NCI-H2171 (cell line): ENCODE measurements at regions not wholly inside any gene's neighbourhood (a gene's known extent, or its start where the extent isn't known, plus 50 kb on each side); places are given as distances from the start of the nearest gene placed in this dataset.
"Not testable (repeated sequence)": the region's sequence is repeated elsewhere in the genome, so short reads cannot be mapped to it uniquely, and the experiment has no call there.

ENCODE experiments used
- DNase-seq: peaks from one replicate; lab custom pipeline; 2025; lab: John Stamatoyannopoulos, UW

DNA sequence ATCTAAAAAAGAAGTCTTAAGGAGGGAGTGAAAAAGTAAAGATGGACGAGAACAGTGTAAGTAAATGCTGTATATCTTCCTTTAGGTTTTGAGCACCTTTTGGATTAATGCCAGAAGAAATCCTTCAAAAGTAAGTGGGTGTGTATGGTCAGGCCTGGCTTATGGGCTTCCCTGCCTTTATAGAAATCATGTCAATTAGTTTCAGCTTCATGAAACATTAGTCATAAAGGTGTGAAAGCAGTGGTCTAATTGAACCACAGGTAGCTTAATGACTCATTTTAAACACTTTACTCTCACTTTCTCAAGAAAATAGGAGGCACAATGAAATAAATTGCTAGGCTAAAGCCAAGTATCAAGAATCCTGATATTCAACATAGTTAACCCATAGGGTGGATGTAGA is 467.4 kb upstream of the DPPA4 start:
- DNase-seq: no peak

DNA sequence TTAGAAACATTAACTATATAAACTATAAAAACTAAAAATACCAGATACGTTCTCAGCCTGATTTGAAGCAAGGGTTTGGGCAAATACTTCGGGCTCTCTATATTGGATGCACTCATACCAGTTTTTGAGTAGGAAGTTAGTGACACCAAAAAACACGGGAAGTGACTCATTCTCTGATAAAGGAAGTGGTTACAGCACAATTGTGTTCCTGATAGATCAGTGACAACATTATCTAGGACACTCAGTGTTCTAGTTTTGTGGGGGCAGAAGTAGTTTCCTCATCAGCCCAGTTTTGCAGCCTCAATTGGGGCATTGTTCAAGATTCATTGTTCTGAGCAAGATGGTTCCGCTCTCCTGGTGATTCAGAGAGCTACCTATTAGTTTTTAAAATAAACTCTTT is 469.6 kb upstream of the DPPA4 start:
- DNase-seq: no peak

DNA sequence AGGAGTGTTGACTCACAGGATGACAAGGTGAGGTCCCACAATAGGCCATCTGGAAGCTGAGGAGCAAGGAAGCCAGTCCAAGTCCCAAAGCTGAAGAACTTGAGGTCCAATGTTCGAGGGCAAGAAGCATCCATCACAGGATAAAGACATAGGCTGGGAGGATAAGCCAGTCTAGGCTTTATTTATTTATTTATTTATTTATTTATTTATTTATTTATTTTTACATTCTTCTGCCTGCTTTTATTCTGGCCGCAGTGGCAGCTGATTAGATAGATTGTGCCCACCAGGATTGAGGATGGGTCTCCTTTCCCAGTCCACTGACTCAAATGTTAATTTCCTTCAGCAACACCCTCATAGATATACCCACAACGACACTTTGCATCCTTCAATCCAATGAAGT is 472.2 kb upstream of the DPPA4 start:
- DNase-seq: no peak

DNA sequence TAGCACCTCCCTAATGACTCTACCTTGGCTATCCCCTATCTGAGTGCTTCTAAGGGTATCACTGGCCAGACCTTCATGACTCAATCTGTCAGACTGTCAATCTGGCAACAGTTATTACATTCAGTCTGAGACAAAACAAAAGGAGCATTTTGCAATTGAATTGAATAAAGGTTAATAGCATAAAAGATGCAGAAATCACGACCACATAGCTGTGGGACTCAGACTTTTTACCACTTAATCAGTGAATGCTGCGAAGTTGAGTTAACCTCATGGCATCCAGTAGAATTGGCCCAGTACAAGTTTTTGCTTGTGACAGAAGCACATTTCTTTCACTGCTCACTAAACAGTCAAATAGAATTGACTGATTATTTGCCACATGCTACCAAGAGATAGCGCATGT is 480.7 kb upstream of the DPPA4 start:
- DNase-seq: no peak

DNA sequence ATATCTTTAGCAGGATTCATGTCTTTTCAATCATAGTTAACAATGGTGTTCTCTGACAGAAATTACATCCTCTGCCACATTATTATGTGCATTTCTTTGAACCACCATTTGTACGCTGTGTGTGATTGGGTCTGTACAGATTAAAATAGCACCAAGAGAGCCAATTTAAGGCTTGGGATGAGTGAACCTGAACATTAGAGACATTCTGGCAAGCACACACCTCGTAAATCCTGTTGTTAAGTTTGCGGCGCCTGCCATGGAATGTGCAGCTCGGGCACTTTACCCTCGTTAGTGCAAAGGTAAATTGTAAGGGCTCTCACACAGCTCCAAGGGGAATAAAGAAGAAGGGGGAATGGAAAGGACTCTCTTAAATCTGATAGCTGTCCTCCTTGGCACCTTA is 482.4 kb upstream of the DPPA4 start:
- DNase-seq: no peak

DNA sequence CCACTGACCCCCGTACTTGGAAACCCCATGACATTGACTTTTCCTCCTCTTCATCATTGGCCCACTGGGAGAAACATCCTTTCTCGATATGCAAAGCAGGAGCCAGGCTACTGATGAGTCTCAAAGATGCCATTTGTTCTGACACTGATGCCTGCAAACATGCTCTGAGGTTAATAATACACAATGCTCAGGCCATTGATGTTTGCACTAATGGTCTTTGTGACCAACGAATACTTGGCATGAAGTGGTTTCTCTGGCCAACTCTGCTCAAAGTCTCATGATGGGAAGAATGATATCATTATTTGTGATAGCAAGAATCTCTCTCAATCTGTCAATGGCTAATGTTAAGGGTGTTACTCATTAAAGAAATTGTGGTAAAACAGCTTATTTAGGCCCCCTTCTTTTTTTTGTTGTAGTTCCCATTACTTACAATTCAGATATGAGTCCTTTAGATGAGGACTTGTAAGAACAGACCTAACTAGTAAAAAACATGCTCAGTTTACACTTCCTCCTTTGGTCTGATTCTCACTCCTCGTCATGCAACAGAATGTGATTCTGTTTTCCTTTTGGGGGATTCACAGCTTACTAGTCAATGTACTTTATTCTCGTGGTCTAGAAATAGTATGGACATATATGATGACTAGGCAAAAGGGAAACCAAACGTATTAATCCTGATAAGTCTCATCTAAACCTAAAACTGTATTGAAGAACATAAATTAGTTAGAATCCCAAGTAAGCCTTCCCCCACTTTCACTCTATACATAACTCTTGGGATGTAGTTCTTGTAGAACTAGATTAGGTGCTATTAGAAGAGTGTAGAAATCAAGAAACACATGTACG is 488.8 kb upstream of the DPPA4 start:
- DNase-seq: no peak

DNA sequence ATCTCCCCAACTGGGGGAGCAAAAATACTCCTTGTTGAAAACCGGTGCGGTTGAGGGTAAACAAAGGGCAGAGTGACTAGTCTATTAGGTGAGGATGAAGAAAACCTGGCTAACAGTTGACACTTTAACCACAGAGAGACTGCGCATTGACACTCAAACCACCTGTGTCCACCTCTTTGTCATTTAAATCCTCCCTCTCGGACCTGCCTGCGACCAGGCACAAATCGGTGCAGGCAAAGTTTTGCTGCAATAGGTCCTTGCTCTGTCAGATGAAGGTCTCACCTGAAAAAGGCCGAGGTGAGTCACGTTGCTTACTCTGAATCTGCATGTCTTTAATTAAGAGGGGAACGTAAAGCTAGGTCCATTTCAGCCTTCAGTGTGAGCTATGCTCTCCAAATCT is 494.1 kb upstream of the DPPA4 start:
- no peak for DNase-seq

DNA sequence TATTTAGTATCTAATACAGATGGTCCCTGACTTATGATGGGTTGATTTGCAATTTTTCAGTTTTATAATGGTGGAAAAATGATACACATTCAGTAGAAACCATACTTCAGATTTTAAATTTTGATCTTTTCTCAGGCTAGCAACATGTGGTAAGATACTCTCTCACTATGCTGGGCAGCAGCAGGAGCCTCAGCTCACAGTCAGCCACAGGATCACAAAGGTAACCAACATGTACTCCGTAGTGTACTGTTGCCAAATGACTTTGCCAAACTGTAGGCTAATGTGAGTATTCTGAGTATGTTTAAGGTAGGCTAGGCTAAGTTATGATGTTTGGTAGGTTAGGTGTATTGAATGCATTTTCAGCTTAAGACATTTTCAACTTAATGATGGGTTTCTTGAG is 498.6 kb upstream of the DPPA4 start:
- no peak for DNase-seq

DNA sequence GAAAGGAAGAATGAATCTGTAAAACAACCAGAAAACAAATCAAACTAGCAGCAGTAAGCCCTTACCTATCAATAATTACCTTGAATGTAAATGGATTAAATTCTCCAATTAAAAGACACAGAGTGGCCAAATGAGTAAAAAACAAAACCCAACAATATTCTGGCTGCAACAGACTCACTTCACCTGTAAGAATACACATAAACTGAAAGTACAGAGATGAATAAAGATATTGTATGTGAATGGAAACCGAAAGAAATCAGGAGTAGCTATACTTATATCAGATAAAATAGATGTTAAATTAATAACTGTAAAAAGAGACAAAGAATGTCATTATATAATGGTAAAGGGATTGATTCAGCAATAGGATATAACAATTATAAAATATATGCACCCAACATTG is 514.5 kb upstream of the DPPA4 start:
- DNase-seq: no peak

DNA sequence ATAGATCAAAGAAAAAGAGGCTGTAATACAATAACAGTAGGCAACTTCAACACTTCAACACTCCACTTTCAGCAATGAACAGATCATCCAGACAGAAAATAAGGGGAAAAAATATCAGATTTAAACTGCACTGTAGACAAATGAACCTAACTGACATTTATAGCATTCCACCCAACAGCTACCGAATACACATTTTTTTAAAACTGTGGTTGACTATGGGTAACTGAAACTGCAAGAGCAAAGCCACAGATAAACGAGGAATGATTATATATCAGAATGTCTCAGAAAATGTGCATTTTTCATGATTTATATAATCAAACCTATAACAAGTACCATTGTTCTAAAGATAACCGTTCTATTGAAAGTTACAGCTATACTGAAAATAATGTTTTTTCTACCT is 514.9 kb upstream of the DPPA4 start:
- DNase-seq: no peak

DNA sequence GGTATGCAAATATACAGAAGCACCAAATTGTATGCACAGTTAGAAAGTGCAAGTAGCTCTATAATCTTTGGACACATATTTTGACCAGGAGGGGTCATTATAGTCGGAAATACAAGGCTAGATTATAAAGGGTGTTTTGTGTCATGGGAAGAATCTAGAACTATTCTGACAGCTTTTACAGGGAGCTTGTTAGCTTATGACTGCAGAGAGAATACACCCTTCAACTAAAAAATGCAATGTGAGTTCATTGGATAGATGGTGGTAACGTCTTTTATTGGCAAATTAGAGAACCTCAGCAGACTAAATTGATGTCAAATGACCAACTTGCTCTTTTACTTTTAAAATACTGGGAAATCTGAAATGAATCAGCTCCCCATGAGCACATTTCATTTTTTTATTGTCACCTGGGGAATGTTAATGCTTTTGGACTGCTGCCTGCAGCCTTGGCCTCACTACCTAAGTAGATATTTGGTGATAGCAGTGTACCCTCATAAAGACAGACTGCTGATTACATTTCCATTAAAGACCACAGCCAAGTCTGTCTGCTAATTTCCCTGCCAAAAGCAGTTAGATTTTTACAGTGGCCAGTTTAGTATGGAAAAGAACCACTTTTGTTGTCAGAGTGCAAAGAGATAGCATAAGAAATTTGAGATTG is 515.9 kb upstream of the DPPA4 start:
- no peak for DNase-seq

DNA sequence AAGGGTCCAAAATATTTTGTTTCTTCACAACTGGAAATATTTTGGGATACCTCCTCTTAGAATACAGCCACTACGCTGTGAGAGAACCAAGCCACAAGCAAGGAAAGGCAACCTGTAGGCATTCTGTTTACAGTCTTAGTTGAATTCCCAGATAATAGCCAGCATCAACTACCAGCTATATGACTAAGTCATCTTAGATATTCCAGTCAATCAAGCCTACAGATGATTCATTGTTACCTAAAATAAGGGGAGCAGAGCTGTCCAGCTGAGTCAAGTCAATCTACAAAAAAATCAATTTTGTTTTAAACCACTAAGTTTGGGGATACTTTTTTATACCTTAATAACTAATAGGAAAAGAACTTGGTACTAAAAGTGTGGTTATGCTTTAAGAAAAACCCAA is 526.4 kb upstream of the DPPA4 start:
- no peak for DNase-seq

DNA sequence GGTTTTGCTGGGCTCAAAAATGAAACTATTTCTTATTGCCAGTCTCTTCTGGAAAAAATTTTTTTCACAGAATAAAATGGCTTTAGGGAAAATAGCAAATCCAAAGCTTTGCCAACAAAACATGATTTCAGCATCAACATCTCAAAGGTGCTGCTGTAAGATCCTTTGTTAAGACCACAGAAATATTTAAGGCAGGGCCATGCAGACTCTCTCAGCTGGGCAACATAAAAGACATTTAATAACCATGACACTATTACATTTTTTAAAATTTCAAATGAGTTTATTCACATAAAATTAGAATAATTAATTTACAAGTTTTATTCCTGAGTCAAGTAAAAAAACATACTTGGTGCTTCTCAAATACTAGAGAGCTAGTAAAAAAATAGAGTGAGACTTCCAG is 527.1 kb upstream of the DPPA4 start:
- no peak for DNase-seq

DNA sequence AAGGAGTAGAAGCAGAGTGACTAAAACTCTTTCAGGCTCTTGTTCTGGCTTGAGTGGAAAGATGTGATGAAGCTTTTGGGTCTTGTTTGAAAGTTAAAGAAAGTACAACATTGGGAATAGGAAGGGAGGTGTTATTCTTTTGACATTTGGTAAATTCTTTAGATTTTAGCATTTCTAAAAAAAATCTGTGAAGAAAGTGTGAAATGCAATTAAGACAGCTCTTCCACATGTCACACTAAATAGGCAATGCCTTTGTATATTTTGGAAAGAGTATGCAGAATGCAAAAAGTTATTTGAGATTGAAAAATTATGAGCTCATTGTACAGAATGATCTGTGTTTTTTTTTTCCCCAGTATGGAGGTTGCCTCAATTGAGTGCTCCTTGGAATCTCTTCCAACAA is 532.2 kb upstream of the DPPA4 start:
- no peak for DNase-seq

DNA sequence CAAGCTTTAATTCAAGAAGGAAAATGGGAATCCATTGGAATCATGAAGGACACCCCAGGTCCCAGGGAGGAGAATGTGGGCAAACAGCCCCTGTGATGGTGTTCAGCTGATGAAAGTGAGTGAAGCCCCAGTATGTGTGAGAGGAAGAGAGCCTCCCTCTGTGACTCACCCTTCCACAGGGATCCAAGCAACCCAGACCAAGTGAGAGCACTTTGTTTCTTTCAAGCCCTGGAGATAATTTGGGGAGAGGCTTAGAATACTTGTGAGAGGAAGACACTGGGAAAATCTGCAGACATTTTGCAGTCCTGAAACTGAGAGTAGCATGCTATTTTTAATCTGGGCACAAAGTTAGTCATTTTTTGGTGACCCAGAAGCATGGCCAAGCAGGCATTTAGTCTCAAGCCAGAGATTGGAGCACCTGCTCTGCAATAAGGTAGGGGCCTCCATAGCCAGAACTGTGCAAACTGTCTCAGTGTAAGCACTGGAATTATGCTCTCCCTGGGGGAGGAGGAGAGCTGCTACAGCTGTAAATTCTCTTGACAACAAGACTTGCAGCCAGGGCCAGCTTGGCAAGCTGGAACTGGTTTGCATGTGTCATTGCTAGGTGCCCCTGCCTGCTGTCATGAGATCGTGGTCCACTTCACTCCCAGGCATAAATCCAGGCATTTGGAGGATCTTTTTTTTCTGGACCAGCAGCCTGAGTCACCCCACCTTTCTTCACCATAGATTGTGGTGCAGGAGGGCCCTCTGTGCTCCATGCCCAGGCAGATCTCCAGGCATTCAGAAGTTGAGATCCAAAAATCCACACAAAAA is 537.8 kb upstream of the DPPA4 start:
- DNase-seq: no peak

DNA sequence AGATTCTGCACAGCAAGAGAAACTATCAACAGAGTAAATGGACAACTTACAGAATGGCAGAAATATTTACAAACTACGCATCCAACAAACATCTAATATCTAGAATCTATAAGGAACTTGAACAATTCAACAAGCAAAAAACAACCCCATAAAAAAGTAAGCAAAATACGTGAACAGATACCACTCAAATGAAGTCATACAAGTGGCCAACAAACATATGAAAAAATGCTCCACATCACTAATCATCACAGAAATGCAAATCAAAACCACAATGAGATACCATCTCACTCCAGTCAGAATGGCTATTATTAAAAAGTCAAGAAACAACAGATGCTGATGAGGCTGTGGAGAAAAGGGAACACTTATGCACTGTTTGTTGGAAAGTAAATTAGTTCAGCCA is 540.3 kb upstream of the DPPA4 start:
- DNase-seq: not testable (repeated sequence)

DNA sequence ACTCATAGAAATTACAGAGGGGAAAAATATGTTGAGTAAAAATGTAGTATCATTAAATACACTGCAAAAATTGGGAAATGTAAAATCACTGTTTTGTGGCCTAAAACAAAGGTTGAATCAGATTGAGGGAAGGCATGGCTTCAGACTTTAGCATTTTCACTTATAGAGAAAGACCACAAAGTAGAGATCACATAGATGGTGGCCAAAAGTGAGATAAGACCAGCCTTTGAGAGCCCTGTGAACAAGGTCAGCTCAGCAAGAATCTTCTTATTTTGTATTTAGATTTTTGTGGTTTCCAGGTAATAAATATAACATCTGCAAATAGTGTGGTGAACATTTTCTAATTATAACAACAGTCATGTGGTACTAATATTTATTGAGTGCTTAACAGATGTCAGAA is 544.8 kb upstream of the DPPA4 start:
- no peak for DNase-seq

DNA sequence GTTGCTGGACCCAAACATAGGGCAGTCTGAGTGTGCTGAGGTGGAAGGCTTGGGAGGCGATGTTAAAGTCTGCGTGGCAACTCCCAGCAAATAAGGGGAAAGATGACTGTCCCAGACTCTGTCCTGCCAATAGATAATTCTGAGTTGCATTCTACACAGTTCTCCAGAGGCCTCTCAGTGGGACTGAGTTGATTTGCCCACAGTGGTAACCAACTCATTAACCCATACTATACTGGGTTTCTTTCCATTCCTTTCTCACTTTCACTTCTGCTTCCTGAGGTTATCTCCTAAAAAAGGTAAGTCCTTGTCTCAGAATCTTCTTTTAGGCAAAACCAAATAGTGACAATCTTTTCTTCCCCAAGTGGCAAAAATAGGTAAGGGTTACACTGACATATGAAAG is 549.9 kb upstream of the DPPA4 start:
- no peak for DNase-seq

DNA sequence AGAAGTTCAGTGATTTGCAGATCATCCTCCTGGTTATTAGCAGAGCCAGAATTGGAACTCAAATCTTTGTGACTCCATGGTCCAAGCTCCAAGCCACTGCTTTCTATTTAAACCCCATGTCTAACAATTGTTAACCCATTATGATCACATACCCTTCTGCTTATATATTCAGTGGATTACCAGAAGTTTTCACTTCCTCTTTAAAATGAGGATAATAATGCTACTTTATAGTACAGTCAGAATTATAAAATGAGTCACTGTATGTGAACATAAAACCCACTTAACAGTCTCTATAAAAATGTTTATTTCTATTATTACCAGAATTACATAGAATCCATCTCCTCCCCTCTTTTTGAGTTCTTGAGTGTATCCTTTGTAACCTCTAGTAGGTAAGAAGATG is 550.7 kb upstream of the DPPA4 start:
- DNase-seq: no peak

DNA sequence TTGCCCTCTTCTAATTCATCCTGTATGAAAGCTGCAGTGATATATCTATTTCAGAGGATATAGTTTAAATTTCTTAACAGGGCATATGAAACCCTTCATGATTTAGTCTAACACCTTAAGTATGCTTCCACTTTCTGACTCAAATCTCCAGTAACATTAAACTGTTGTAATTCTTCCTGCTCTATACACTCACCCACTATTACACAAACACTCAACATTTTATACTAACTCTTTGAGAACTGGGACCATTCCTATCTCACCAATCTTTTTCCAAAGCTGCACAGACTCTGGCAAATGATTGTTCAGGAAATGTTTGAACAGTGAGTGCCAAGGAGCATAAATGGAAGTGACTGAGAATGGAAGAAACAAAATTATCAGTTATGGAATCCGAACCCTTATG is 560.4 kb upstream of the DPPA4 start:
- no peak for DNase-seq

DNA sequence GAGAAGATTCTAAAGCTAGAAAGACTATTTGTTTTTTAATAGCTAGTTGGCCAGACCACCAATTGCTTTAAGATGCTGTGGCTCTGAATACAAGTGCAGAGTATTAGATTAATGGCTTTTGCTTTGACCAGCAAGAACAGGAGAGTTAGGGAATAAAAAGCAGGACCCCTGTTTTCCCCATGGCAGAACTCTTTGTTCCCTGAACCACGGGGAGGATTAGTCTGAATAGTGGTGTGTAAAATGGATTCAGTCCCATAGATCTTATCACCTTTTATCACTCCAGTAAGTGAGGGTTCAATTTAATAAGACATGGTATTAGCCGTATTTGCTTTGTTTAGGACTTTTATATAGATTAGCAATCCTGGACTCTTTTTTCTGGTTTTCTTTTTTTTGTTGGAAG is 562.6 kb upstream of the DPPA4 start:
- DNase-seq: no peak

DNA sequence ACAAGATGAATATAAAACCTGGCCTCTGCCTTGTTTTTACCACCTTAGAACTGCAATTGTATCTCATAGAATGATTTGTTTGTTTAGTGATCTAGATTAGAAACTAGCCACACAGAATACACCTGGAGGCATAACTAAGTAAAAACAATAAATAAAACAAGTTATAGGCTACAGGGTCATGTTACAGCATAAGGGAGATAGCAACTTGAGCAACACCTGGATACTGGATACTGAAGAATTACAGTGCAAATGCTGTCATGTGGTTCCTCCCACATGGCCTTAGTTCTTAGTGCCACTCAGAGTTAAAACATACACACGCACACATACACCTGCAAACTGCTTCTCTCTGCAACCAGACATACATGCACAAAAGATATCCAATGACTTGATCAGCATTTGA is 563.4 kb upstream of the DPPA4 start:
- DNase-seq: no peak

DNA sequence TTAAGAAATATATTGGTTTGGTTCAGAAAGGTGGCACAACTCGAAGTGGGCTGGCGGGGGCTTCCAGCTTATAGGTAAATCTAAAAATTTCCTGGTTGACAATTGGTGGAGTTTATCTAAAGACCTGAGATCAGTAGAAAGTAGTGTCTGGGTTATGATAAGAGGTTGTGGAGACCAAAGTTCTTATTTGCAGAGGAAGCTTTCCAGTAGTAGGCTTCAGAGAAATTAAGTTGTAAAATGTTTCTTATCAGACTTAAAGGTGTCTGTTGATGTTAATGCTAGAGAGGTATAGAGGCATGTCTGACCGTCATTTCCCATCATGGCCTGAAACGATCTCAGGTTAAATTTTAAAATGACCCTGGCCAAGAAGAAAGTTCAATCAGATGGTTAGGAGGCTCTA is 565.2 kb upstream of the DPPA4 start:
- DNase-seq: no peak
